ENCODE measurements at regions not wholly inside any gene's neighbourhood (a gene's known extent, or its start where the extent isn't known, plus 50 kb on each side); places are given as distances from the start of the nearest gene placed in this dataset.
"Not testable (repeated sequence)": the region's sequence is repeated elsewhere in the genome, so short reads cannot be mapped to it uniquely, and the experiment has no call there.

DNA sequence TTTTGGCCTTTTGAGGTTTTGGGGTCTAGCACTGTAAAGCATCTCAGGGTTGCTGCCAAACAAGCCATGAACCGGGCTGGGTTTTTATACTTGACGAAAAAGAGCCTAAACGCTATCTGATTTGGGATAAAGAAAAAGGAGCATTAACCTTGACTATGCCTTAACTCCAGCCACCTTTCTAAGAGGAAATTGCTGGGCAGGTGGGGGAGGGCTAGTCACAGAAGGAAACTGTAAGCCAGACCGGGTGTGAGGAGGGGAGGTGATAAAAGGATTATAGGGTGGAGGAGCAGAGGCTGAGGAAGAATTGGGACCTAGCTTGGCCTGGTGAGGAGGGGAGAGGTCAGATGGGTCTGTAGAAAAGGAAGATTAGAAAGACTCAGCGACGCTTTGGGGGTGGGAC lies 335.2 kb upstream of the HTR1E start:
- not testable (repeated sequence) for DNase-seq

GRCh38 chr6:86598969-86599368 lies 338.4 kb upstream of the HTR1E start:
- DNase-seq, result not testable (repeated sequence)

- no peak for DNase-seq
These were observed 341.7 kb upstream of the HTR1E start for GRCh38 chr6:86595641-86596040.

DNA sequence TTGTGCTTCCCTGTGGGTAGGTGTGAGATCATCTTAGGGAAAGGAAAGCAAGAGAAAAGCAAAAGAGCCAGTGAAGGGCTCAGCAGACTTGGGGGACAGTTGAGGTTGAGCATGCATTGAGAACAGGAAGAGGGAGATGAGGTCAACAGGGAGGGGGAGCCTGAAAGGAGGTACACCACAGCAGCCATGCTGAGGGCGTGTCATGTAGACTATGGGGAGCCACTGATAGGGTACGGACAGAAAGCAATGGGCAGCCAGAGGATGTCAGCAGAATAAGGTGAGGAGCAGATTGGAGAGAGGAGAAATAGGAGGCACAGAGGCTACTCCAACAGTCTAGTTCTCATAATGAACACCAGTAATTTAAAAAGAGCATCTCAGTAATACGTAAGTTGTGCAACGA lies 351.1 kb upstream of the HTR1E start:
- DNase-seq, result no peak

GRCh38 chr6:86581833-86582232 lies 355.5 kb upstream of the HTR1E start:
- DNase-seq, result no peak

GRCh38 chr6:86563197-86563596 lies 374.1 kb upstream of the HTR1E start:
- no peak for DNase-seq

DNA sequence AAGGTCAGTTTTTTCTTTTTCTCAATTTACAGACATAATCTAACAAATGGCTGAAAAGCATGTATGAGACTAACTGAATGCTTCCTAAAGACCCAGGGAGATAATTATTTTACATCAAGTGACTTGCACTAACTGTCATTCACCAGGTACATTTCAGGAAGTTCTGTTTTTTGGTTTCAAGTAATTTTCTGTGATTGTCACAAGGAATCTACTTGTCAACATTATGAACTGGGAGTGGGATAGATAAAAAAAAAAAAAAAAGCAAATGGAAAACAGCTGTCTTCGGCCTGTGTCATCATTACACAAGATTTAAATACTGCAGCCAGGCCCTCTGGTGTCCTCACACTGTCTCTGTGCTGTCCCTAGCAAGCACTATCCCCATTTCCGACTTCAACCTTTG lies 379.0 kb upstream of the HTR1E start:
- DNase-seq, result no peak

DNA sequence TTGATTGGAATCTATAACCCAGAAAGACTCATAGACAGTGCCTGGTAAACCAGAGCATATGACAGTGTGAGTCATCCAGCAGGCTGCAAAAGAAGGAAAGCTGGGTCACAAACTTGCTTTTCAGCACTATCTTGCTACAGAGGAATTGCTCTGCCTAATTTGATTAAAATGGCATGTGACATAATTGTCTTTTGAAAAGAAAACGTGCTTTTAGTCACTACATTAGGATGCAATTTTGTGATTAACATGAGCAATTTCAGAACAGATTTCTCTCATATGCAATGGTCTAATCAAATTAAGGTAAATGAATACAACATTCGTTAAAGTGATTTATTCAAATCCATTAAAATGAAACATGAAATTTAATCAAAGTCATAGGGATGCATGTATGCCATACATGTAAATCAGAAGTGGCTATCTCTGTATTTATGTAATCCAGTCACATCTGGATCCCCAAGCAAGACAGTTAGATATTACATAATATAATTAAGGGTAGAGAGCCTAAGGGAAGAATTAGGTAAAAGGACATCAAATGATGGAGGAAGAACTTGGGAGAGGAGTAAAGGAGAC lies 400.0 kb upstream of the HTR1E start:
- no peak for DNase-seq

GRCh38 chr6:86536121-86536520 lies 401.2 kb upstream of the HTR1E start:
- DNase-seq, result no peak

- DNase-seq, result no peak
These were observed 402.2 kb upstream of the HTR1E start for GRCh38 chr6:86535100-86535499.

DNA sequence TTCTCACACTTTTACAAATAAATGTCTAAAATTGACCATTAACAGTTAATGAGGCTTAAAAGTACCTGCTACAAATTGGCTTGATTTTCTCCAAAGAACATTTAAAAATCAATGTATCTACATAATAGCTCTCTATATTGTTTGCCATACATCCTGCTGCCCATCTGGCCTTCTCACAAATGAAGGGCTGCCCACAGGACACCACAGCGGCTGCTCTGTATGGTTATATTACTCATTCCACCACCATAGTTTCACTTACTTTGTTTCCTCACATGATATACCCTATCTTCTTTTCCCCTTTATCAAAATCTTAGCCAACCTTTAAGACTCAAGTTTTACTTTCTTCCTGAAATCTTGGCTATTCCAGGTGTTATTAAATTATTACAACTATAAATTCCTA lies 407.7 kb upstream of the HTR1E start:
- no peak for DNase-seq

- no peak for DNase-seq
These were observed 411.1 kb upstream of the HTR1E start for GRCh38 chr6:86526238-86526637.

GRCh38 chr6:86516087-86516486 lies 421.2 kb upstream of the HTR1E start:
- no peak for DNase-seq

GRCh38 chr6:86511962-86512361 lies 425.4 kb upstream of the HTR1E start:
- no peak for DNase-seq

DNA sequence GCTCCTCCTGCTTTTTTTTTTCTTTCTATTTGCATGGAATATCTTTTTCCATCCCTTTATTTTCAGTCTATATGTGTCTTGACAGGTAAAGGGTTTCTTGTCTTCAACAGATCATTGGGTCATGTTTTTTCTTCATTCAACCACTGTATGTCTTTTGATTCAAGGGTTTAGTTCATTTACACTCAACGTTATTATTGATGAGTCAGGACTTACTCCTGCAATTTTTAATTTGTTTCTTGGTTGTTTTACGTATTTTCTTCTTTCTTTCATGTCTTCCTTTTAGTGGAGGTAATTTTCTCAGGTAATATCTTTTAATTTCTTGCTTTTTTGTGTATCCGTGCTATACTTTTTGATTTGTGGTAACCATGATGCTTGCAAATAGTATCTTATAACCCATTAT lies 429.1 kb upstream of the HTR1E start:
- DNase-seq, result no peak

- DNase-seq, result no peak
These were observed 434.8 kb upstream of the HTR1E start for GRCh38 chr6:86502497-86502896.

DNA sequence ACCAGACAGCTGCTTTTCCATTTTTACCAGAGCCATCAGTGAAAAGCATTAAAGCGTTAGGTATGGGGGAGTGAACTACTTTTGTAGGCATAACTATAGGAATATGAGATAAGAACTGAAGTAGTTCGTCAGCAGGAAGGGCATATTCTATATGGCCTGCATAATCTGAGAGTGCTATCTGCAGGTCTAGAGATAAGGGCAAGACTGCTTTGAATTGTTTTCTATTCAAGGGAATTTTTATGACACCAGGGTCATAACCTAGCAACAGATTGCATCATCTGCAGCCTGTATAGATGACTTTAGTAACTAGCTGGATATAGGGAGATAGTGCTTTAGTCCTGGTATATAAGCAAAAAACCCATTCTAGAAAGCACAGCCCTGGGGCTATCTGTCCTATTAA lies 437.3 kb upstream of the HTR1E start:
- no peak for DNase-seq

DNA sequence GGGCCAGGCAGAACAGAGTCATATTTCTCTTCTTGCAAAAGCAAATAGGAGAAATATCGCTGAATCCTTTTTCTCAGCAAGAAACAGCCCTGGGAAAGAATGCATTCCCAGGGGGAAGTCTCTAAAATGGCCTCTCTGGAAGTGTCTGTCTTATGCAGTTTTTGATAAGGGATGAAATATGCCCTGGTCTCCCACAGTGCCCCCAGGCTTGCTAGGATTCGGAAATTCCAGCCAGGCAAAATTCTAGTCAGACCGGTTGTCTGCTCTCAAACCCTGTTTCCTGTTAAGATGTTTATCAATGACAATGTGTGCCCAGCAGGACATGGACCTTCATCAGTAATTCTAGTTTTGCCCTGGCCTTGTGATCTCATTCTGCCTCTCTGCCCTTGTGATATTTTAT lies 448.3 kb upstream of the HTR1E start:
- not testable (repeated sequence) for DNase-seq

DNA sequence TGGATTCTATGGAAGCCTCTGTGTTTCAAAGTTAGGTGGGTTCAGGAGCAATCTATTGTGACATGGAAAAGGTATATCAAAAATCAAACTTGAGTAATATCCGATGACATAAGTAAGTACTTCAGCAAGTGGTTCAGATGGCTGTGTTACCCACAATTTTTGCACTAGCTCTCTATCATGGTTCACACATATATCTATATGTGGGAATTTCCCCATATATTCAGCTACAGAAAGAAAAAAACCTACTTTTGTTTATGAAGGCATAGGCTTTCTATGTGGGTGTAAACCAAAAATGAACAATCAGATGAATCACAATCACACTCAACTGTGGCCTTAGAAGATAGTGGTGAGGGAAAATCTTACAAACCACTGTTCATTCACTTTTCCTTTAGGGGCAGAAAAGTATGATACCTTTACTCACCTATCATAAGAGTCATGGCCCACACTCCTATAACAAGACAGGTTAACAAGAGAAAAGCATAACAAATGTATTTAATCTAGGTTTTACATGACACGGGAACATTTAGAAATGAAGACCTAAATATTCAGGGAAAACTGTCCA lies 449.6 kb upstream of the HTR1E start:
- DNase-seq, result no peak

DNA sequence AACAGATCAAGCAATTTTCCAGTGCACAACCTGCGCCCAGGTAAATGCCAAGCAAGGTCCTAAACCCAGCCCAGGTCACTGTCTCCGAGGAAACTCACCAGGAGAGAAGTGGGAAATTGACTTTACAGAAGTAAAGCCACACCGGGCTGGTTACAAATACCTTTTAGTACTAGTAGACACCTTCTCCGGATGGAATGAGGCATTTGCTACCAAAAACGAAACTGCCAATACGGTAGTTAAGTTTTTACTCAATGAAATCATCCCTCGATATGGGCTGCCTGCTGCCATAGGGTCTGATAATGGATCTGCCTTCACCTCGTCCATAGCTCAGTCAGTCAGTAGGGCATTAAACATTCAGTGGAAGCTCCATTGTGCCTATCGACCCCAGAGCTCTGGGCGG lies 459.0 kb upstream of the HTR1E start:
- DNase-seq, result not testable (repeated sequence)

DNA sequence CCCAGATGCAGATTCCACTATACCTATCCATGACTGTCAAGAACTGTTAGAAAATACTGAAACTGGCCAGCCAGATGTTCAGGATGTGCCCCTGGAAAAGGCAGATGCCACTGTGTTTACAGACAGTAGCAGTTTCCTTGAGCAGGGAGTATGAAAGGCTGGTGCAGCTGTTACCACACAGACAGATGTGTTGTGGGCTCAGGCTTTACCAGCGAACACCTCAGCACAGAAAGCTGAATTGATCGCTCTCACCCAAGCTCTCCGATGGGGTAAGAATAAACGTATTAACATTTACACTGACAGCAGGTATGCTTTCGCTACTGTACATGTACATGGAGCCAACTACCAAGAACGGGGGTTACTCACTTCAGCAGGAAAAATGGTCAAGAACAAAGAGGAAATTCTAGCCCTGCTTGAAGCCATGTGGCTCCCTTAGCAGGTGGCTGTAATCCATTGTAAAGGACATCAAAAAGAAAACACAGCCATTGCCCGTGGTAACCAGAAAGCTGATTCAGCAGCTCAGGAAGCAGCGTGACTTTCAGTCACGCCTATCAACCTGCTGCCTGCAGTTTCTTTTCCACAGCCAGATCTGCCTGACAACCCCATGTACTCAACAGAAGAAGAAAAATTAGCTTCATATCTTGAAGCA lies 459.7 kb upstream of the HTR1E start:
- no peak for DNase-seq

DNA sequence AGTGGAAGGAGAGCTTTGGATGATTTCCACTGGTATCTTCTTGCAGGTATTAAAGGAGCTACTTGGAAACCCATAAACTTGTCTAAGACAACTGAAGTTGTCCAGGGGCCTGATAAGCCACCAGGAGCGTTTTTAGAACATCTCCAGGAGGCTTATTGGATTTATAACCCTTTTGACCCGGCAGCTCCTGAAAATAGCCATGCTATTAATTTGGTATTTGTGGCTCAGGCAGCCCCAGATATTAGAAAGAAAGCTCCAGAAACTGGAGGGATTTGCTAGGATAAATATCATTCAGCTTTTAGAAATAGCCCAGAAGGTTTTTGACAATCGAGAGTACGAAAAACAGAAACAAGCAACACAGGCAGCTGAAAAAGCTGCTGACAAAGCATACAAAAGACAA lies 461.0 kb upstream of the HTR1E start:
- DNase-seq, result no peak

- DNase-seq, result no peak
These were observed 463.2 kb upstream of the HTR1E start for GRCh38 chr6:86474081-86474480.

- no peak for DNase-seq
These were observed 465.5 kb upstream of the HTR1E start for GRCh38 chr6:86471791-86472190.

DNA sequence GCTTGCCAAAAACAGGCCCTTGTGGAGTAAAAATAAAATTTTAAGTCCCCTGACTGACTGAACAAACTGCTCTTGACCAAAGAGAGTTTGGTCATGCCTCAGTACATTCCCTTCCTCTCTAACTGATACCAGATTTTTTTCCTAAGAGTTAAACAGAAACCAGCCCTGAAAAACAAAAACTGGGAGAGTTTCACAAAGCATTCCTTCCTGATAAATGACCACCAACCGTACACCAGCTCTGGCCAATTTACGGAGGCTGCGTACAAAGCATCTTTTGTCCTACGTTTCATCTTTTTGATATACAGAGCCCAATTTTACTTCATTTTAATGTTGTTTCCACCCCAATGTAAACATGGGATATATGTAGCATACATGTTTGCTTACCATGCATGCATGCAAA lies 477.4 kb upstream of the HTR1E start:
- DNase-seq, result no peak
